NCI-H1105 (cell line): ENCODE measurements at regions not wholly inside any gene's neighbourhood (a gene's known extent, or its start where the extent isn't known, plus 50 kb on each side); places are given as distances from the start of the nearest gene placed in this dataset.

ENCODE experiments used
- DNase-seq: peaks from one replicate; lab custom pipeline; 2025; lab: John Stamatoyannopoulos, UW

- no peak for DNase-seq
These were observed 83.1 kb upstream of the PHACTR2 start for GRCh38 chr6:143594647-143595046.

- peak; percentile 9 for DNase-seq
These were observed 80.8 kb upstream of the FUCA2 start for GRCh38 chr6:143592335-143592734.

- no peak for DNase-seq
These were observed 79.9 kb upstream of the FUCA2 start for GRCh38 chr6:143591441-143591840.

GRCh38 chr6:143589162-143589561, 77.6 kb upstream of the FUCA2 start:
- DNase-seq: no peak

- DNase-seq: no peak
These were observed 75.0 kb upstream of the FUCA2 start for GRCh38 chr6:143586557-143586956.

GRCh38 chr6:143585716-143586115, 74.2 kb upstream of the FUCA2 start:
- DNase-seq: no peak

GRCh38 chr6:143585241-143585640, 73.7 kb upstream of the FUCA2 start:
- no peak for DNase-seq

- DNase-seq: no peak
These were observed 72.2 kb upstream of the FUCA2 start for GRCh38 chr6:143583542-143584327.

GRCh38 chr6:143581835-143582480, 70.4 kb upstream of the FUCA2 start:
- DNase-seq: no peak

GRCh38 chr6:143579703-143580102, 68.2 kb upstream of the FUCA2 start:
- no peak for DNase-seq

- DNase-seq: no peak
These were observed 66.5 kb upstream of the FUCA2 start for GRCh38 chr6:143578054-143578453.

- no peak for DNase-seq
These were observed 64.4 kb upstream of the FUCA2 start for GRCh38 chr6:143575901-143576426.

- DNase-seq: peak; percentile 55
These were observed 63.9 kb upstream of the FUCA2 start for GRCh38 chr6:143575440-143575839.

GRCh38 chr6:143570147-143570853, 58.8 kb upstream of the FUCA2 start:
- DNase-seq: no peak

GRCh38 chr6:143569040-143569439, 57.5 kb upstream of the FUCA2 start:
- DNase-seq: no peak

- no peak for DNase-seq
These were observed 53.0 kb upstream of the FUCA2 start for GRCh38 chr6:143564484-143565017.

- DNase-seq: no peak
These were observed 50.6 kb upstream of the FUCA2 start for GRCh38 chr6:143562143-143562542.
